Right atrium auricular region (tissue), 2 donors: ENCODE measurements at regions not wholly inside any gene's neighbourhood (a gene's known extent, or its start where the extent isn't known, plus 50 kb on each side); places are given as distances from the start of the nearest gene placed in this dataset.

ENCODE experiments used
- DNase-seq: peaks from one replicate; pipeline ENCODE4 v3.0.0-alpha.2; 2019; ENCODE audit warnings: low spot score
- H3K27ac ChIP-seq, 2 donors: fragments of 200-600 bp; sonication (generic); 1 replicate in 1 of 2; 2 replicates in 1 of 2; pipeline ENCODE4 v1.5.1; 2016 to 2019
- H3K27me3 ChIP-seq, 2 donors: fragments of 200-600 bp; sonication (generic); one replicate each; pipeline versions ENCODE4 v1.5.1 to v1.6.0; 2017 to 2019
- H3K36me3 ChIP-seq: fragments of 200-600 bp; sonication (generic); one replicate; pipeline ENCODE4 v1.5.1; 2016
- H3K4me1 ChIP-seq, 2 donors: fragments of 200-600 bp; sonication (generic); one replicate each; pipeline versions ENCODE4 v1.5.1 to v1.6.0; 2017 to 2019
- H3K4me3 ChIP-seq, 2 donors: fragments of 200-600 bp; sonication (generic); 1 replicate in 1 of 2; 2 replicates in 1 of 2; pipeline ENCODE4 v1.5.1; 2017 to 2019; ENCODE audit warnings: mild to moderate bottlenecking in 1 of 2, moderate library complexity in 1 of 2
- H3K9me3 ChIP-seq, 2 donors: fragments of 200-600 bp; sonication (generic); one replicate each; pipeline ENCODE4 v1.5.1; 2019
- TF ChIP-seq, protein P1 (sequence below), 2 donors: fragments of 200-600 bp; sonication (generic); IDR thresholded peaks; one replicate each; pipeline ENCODE4 v1.5.1; 2019; ENCODE audit warnings: antibody characterized with exemption in 2 of 2

DNA sequence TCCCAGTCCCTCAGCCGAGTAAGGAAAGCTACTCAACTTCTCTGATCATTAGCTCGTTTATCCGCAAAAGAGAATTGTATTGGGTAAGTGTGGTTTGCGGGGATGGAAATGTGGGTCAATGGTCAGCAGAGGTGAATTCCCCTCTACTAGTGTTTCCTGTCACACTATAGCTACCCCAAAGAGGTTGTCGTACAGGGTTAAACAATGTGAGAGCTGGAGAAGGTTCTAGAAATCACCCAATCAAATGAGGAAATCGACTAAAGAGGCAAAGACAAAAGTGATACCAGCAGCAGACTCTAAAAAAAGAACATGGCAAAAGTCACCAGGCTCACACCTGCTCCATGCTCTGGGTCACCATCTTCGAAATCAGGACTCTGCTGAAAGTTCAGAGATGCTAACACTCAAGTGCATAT, 144.7 kb upstream of the ITGA4 start:
- no peak overlapping the region for H3K27ac ChIP-seq

DNA sequence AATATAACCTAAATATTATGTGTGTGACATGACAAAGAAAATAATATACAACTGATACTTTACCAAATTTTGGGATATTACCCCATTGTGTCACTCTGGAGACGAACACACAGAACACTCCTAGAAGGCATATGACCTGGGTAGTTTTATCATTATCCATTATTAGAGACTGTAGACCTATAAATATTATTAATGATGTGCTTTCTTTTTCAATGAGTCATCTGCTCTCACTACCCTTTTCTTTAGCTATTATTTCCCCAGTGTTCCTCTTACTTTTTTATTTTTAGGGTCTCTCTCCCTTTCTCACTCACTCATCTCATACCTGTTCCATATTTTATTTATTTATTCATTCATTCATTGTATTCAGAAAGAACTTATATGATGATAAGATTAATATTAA, 143.3 kb upstream of the ITGA4 start:
- Histone ChIP-seq H3K9me3 (no peaks in the 10 kb centered on the region), H3K36me3 (no peaks in the 10 kb centered on the region), H3K4me1 (no peaks in the 10 kb centered on the region), H3K4me3 (no peak overlapping the region), H3K27ac (no peak overlapping the region), H3K27me3 (no peaks in the 10 kb centered on the region)
- no peak for DNase-seq
- TF ChIP-seq, protein P1, sequence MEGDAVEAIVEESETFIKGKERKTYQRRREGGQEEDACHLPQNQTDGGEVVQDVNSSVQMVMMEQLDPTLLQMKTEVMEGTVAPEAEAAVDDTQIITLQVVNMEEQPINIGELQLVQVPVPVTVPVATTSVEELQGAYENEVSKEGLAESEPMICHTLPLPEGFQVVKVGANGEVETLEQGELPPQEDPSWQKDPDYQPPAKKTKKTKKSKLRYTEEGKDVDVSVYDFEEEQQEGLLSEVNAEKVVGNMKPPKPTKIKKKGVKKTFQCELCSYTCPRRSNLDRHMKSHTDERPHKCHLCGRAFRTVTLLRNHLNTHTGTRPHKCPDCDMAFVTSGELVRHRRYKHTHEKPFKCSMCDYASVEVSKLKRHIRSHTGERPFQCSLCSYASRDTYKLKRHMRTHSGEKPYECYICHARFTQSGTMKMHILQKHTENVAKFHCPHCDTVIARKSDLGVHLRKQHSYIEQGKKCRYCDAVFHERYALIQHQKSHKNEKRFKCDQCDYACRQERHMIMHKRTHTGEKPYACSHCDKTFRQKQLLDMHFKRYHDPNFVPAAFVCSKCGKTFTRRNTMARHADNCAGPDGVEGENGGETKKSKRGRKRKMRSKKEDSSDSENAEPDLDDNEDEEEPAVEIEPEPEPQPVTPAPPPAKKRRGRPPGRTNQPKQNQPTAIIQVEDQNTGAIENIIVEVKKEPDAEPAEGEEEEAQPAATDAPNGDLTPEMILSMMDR (IDR thresholded peaks at IDR 0.05), result no peak

More for the DNA sequence above, 144.7 kb upstream of the ITGA4 start:
- Histone ChIP-seq H3K4me3 (no peak overlapping the region), H3K27me3 (no peaks in the 10 kb centered on the region), H3K9me3 (no peaks in the 10 kb centered on the region), H3K4me1 (no peaks in the 10 kb centered on the region), H3K36me3 (no peaks in the 10 kb centered on the region)
- TF ChIP-seq, protein P1 (IDR thresholded peaks at IDR 0.05), result no peak
- DNase-seq, result no peak

DNA sequence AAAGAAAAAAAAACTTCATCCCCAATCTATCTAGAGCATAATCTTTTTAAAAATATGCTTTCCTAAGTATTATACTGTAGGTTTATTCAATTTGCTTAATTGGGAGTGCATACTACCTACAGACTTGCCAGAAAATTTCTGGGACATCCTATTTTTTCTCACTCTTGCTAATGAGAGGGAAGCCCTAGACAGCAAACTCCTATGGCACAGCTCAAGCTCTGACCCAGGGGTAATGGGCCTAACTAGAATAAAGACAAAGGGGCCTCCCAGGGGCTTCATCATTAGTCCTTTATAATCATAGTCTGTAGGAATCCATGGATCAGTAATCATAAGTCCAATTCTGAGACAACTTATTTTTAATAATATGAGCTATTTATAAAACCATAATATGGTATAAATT, 142.6 kb upstream of the ITGA4 start:
- Histone ChIP-seq H3K27me3 (no peaks in the 10 kb centered on the region), H3K4me3 (no peak overlapping the region), H3K4me1 (no peaks in the 10 kb centered on the region), H3K9me3 (no peaks in the 10 kb centered on the region), H3K27ac (no peak overlapping the region), H3K36me3 (no peaks in the 10 kb centered on the region)
- TF ChIP-seq, protein P1 (IDR thresholded peaks at IDR 0.05), result no peak
- DNase-seq, result no peak

DNA sequence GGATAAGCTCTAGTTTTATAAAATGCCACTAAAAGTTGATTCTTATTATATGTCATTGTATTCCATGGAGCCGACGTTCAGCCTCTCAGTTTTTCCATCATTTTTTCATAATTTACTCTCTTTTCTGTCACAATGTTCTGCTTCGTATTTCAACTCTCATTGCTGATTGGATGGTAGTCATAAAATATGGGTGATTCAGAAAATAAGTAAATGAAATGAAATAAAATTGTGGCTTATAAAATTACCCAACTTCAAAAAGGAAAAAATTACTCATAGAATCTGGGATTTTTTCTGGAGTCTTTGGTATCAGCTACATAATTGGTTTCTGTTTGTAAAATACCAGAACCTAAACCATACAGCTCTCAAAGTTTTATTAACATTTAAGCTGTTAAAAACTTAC, 139.7 kb upstream of the ITGA4 start:
- no peaks in the 10 kb centered on the region for H3K4me1 ChIP-seq
- TF ChIP-seq, protein P1 (IDR thresholded peaks at IDR 0.05), result no peak

DNA sequence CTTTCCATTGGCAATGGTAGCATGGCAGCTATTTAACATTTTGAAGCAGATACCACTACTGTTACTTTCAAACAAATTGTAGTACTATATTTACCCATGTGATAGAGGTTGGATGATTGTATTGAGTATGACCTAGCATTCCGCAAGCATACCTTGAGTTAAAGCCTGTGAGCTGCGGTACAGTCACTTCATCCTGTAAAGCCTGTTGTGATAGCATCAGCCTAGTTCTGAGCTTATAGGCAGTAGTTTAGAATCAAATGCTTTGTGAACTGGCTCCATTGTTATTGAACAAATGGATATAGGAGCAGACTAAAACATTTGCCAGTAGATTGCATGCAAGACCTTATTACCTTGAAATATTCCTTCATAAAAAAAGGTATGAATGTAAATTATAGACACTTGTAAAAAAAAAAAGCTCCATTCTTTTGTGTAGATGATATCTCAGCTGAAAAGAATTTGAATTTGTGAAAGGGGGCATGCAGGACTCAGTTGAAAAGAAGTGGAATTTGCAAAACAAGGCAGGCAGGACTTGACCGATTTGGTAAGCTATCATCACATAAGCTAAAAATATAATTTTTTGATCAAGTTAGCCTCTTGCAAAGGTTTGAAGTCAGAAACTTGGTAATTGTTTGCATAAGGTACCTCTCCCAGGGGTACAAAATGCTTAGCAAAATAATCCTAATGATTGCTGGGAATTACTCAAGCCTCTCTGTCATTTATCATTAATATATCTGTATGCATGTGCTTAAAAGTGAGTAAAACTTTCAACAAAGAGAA, 138.5 kb upstream of the ITGA4 start:
- Histone ChIP-seq H3K9me3 (no peaks in the 10 kb centered on the region), H3K4me1 (no peaks in the 10 kb centered on the region), H3K4me3 (no peak overlapping the region), H3K36me3 (no peaks in the 10 kb centered on the region), H3K27me3 (no peaks in the 10 kb centered on the region), H3K27ac (no peak overlapping the region)
- DNase-seq, result no peak
- TF ChIP-seq, protein P1 (IDR thresholded peaks at IDR 0.05), result no peak

More for the DNA sequence above, 139.7 kb upstream of the ITGA4 start:
- no peaks in the 10 kb centered on the region for H3K27me3 ChIP-seq
- H3K4me3 ChIP-seq, result no peak overlapping the region
- no peaks in the 10 kb centered on the region for H3K36me3 ChIP-seq
- no peak overlapping the region for H3K27ac ChIP-seq
- no peaks in the 10 kb centered on the region for H3K9me3 ChIP-seq
- no peak for DNase-seq

DNA sequence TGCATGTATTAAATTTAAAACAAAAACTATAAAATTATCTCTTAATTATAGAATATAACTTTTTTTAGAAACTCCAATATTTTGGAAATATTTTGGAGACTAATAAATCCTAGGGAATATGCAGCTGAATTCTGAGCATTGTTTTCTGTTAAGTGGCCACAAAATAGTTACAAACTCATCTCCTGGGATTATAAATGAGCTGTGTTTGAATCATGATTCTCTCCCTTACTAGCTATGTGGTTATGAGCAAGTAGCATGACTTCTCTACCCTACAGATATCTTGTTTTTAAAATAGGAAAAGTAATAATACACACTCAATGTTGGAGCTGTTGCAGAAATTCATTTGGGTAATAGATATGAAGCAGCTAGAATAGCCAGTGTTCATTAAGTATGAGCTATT, 137.9 kb upstream of the ITGA4 start:
- no peak for DNase-seq
- Histone ChIP-seq H3K36me3 (no peaks in the 10 kb centered on the region), H3K9me3 (no peaks in the 10 kb centered on the region), H3K27ac (no peak overlapping the region), H3K27me3 (no peaks in the 10 kb centered on the region), H3K4me3 (no peak overlapping the region), H3K4me1 (no peaks in the 10 kb centered on the region)
- TF ChIP-seq, protein P1 (IDR thresholded peaks at IDR 0.05), result no peak
